GM19035 (cell line): ENCODE measurements at regions not wholly inside any gene's neighbourhood (a gene's known extent, or its start where the extent isn't known, plus 50 kb on each side); places are given as distances from the start of the nearest gene placed in this dataset.

Experiments used
- ATAC-seq: cut with Tn5 transposase; IDR thresholded peaks from one replicate; pipeline ENCODE4 v1.9.1; 2021; ENCODE audit not compliant: unreplicated experiment

DNA sequence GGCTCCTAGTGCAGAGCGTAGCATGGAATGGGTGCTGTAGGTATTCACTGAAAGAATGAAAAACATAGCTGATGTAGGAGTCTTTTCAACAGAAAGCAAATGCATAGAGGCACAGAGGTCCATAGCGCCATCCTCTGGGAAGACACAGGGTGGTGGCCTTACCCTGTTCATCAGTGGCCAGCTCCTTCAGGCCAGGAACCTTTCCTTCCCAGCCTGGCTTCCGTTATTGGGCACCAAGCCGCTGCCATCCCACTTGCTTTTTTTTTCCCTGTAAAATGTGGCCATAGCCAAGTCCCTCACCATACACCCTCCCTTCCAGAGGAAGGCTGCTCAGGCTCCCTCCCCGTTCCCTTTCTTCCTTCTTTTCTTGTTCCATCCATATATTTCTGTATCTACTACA is 118.1 kb downstream of the ZNF621 start:
- no peak for ATAC-seq

DNA sequence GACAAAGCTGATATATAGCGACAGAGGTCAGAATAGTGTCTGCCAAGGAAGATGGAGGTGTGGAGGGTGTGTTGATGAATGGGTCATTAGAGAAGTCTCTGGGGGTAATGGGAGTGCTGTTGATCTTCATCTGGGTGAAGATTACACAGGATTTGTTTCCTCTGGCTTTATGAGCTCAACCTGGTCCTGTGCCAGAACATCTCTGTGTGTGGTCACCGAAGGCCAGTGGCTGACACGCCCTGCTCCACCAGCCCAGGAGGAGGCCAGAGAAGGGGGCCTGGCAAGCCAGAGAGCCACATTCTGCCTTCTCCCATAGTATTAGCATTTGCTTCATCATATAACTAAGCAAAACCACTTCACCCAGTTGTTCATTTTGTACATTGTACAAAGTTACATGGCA is 121.1 kb downstream of the ZNF621 start:
- ATAC-seq = no peak

DNA sequence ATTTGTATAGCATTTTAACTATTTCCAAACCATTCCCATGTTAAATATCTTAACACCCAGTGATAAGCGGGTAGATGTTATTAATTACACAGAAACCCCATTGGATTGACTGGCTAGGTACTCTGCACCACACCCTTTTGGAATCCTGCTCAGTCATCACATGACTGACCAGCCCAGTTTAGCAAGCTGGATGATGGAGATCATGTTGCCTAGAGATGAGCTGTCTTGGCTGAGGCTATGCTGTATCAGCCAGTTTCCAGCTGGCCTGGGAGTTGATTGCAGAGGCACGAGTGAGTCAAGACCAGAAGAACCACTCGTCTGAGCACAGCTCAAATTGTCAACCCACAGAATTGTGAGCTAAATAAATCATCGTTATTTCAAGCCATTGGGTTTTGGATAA is 124.6 kb downstream of the ZNF621 start:
- no peak for ATAC-seq

DNA sequence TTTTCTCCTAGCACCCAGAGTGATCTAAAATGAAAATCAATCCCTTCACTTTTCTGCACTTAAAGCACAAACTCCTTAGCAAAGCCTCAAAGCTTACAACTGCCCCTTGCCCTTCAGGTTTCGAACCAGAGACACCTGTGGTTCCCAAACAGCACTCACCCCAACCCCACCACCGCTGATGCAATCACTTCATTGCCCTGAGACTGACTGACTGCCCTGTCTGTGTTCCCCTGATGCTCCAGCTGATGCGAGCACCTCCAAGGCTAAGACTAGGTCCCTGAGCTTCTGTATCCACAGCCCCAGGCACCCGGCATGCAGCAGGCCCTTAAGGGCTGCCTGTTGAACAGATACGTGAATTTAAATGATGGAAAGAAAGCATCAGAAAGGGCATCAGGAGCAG is 127.3 kb downstream of the ZNF621 start:
- no peak for ATAC-seq

DNA sequence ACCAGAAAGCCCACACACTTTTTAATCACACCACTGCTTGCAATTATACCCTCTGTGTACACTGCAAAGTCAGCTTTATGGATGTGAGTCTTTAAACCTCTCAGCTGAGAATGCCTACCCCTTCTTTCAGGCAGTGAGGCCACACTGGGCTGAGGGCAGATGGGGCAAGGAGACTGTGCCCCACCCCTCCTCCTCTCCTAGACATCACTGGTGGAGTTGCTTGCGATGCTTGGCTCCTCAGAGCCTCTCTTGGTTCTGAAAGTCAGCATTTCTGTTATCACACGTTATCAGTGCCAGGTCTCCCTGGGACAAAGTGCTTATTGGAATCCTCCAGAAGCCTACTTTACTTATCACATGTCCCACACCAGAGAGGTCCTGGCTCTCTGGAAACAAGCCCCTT is 128.2 kb downstream of the ZNF621 start:
- ATAC-seq = no peak

DNA sequence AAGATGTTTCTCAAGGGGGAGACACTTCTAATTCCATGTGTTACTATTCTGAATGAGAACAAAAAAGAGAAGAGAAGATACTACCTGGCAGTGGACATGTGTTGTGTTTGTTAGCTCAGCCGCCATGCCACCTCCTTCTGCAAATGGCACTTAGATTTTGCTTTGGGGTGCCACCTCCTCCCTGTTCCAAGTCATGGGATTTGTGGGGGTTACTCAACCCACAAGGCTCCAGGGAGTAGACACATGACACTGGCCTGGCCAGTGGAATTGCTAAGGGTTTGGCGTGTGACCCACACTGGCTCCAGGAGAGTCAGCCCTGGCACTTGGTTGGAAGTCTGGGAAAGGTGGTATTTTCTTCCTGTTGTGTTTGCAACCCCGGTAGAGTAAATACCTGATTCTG is 129.1 kb downstream of the ZNF621 start:
- no peak for ATAC-seq

DNA sequence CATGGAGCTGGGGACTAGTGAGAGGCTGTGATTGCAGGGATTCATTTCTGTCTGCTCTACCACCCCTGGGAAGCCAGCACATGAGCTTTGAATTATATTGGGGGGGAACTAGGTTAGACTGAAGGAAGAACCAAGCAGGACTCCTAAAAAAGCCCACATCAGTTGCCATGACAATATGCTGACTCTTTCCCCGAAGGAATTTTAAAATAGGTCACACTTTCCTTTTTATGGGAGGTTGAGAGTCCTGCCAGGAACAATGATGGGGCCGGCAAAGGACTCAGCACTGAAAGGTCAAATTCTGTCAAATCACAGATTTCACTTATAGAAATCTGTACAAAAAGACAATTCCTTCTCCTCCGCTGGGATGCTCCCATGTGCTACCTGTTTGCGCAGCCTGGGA is 130.8 kb downstream of the ZNF621 start:
- no peak for ATAC-seq

DNA sequence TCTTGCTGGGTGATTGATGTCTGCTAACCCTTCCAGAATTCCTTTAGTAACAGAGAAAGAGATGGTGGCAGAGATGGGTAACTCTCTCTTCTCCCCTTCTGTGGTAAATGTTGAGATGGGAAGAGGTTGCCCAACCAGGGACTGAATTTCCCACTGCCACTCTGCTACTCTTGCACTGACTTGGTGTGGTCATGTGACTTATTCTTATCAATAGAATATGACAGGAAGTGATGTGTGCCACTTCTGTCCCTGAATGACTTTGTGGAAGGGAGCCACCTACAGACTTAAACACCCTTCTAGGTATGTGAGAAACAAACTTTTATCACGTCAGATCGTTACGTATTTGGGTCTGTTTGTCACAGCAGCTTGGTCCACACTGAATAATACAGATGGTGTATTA is 132.9 kb downstream of the ZNF621 start:
- no peak for ATAC-seq

DNA sequence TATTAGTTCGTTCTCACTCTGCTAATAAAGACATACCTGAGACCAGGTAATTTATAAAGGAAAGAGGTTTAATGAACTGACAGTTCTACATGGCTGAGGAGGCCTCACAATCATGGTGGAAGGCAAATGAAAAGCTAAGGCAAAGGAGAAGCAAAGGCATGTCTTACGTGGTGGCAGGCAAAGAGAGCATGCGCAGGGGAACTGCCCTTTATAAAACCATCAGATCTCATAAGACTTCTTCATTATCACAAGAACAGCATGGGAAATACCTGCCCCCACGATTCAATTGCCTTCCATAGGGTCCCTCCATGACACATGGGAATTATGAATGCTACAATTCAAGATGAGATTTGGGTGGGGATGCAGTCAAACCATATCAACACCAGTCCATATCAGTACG is 133.5 kb downstream of the ZNF621 start:
- ATAC-seq = no peak

DNA sequence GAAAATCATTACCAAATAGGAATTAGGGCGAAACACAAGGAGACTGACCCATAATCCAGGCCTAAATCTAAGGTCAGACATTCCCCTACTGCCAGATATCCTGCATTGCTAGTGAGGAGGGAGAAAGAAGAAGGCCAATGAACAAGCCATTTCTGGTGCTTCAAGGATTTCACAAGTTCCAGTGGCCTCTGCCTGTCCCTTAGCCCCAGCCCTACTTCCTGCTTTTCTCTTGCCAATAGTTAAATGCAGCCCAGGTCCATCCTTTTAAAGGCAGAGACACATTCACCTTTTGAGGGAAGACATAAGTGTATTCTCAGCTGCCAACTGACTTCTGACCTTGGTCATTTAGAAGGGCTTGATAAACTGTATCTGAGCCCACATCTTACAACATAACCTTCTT is 135.8 kb downstream of the ZNF621 start:
- ATAC-seq = no peak

DNA sequence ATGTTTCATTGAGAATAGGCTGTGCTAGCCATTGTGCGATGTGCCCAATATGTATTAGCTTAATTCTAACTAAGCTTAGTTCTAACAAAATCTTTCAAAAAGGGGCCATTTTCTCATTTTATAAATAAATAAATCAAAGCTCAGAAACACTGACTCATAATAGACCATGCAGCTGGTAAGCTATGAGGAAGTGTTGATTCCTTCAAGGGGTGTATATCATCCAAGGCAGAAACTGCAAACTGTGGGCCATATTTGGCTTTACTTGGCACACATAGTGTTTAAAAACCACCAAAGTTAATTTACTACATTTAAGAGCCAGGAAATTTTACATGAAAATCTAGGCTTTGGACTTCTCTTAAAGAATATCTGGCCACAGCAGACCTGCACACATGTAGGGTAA is 136.5 kb downstream of the ZNF621 start:
- no peak for ATAC-seq

DNA sequence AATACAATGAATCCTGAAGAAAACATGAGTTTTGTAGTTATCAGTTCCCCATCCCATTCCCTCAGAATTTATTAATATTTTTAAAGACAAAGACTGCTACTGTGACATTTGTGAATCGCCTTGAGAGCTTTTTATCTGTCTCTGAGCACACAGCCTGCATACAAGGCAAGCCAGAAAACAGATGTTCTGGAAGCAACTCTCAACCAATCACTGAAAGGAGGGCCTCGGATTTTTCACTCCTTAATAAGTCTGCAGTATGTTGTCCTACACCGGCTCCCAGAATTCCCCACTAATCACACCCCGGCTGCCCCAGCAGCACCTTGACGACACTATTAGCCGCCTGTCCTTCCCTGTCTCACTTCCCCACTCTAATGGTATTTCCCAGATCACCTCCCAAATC is 138.5 kb downstream of the ZNF621 start:
- no peak for ATAC-seq

DNA sequence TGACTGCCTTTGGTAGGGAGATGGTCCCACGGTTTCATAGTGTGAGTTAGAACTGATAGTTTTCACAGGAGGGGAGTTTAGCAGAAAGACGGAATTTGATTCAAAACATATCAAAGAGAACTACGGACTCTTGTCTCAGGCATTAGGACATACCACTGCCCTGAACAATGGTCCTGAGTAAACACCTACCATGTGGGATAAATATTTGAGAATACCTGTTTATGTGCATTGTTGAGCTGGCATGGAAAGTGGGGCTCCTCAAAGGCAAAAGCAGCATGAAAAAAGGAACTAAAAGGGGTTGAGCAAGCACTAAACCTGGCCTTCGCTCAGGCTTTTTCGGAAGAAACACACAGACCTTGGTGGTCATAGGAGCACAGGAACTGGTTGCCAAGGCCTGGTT is 144.4 kb downstream of the ZNF621 start:
- ATAC-seq = no peak

DNA sequence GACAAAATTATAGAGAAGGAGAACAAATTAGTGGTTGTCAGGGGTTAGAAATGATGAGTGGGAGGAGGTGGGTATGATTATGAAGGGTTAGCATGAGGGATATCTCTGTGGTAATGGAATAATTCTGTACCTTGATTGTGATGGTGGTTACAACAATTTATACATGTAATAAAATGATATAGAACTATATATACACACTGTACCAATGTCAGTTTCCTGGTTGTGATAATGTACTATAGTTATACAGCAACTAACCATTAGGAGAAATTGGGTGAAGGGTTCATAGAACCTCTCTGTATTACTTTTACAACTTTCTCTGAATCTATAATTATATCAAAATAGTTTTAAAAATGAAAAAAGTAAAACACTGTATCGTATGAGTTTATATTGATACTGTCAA is 148.1 kb downstream of the ZNF621 start:
- ATAC-seq = no peak

DNA sequence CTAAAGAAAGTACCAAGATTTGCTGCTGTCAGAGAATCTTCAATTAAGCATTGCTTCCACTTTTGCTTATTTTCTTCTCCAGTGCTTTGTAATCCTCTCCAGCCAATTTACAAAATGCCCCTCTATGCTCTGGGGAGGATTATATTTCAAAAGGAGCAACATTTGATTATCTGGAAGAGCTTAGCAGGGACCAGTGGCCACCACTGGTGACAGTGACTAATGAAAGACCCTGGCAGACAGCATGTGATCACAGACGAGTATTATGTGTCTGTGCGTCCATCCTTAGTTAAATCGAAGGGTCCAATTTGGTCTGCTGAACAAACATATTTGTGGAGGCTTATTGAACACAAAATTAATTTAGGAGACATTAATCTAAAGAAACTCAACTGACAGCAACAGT is 152.6 kb downstream of the ZNF621 start:
- no peak for ATAC-seq

DNA sequence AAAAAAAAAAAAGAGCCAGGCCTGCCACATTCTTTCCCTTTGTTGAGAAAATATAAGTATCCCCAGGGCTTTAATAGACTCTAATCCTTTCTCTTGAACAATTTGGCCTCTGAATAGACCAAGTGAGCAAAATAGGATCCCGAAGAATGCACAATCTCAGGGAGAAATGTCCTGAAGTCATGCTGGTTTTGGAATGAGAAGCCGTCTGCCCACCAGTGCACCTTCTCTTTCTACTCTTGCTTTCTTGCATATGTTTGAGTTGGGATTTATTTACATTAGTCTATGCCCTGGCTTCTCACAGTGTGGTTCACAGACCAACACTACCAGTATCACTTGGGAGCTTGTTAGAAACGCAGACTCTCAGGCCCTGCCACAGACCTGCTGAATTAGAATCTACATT is 153.0 kb downstream of the ZNF621 start:
- ATAC-seq = no peak

DNA sequence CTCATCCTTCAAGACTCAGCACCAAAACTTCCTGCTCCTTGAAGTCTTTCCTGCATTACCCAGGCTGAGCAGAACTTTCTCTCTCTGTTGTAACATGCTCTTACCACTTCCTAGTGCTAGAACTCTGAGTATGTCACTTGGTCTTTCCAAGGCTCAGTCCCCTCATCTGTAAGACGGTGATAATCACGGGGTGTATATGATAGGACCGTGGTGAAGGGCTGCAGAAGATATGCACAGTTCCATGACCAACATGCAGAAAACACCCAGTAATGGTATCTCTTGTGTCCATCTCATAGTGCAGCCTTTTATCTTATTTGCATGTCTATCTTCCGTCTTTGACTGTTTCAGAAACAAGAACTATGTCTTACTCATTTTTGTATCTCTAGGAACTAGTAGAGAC is 154.5 kb downstream of the ZNF621 start:
- no peak for ATAC-seq

DNA sequence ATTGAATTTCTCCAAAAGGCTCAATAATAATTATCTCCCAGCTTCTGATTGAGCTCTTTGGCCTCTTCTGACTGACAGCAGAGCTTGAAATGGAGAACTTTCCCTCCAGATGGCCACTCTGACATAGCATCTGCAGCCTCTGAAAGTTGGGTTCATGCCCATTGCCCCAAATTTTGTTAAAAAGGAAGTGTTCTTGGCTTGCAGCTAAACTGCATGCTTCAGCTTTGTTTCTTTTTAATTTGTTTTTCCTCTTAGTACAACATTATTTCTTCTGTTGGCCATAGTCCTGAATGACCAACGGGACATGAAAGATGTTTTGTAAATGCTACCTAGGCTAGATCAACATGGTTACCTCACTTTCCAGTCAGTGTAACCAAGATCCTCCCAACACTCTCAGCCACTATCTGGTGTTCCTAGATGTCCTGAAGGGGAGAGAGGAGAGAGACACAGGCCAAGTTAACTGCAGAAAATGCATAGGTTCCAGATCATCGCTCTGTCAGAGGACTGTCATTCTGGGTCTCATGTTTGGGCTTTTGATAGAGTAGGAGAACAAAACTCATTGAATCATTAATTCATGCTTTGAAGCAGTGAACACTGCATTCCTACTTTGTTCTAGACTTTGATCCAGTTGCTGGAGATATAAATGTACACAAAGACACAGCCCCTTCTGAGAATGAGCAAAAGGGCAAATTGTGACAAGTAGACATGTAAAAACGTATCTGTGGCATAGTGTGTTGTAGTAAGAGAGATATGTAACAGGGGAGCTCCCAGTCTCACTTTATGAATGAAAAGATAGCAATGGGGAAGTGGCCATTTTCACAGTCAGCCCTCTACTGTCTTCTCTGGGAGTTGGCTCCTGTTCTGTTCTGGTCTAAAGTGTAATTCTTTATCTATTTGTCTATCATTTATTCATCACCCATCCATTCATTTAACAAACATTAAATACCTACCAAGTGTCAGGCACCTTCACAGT is 156.2 kb downstream of the ZNF621 start:
- peak; percentile 56 for ATAC-seq

DNA sequence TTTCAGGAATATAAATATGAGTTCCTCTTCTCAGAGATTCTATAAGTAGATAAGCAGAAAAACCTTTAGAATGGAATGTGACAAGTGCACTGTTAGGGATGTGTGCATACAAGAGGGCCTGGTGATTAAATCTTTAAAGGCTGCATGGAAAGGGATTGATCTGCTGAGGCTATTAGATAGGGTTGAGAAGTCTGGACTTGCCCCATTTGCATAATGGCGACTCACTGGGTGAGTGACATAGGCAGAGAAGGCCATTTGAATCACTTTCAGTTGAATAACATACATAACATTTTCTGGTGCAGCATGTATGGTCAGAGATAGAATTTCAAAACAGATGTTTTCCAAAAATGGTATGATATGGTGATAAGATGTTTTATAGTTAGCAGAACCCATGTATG is 156.9 kb downstream of the ZNF621 start:
- no peak for ATAC-seq

DNA sequence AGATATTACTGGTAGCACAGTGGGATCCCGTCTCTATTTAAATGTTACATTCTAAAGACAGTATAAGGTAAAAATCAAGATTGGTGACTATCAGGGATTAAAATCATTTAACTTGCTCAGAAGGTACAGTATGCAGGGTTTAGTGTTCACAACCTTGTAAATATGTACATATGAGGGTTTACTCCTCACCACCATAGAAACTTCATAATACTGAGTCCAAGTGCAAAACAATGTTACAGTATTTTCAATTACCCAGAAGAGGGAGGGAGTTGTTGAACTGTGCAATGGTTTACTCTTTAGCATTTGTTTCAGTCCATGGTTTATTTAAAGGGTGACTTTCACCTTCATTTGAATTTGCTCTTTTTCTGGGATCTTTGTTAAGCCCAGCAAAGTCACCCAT is 165.1 kb downstream of the ZNF621 start:
- ATAC-seq = no peak

DNA sequence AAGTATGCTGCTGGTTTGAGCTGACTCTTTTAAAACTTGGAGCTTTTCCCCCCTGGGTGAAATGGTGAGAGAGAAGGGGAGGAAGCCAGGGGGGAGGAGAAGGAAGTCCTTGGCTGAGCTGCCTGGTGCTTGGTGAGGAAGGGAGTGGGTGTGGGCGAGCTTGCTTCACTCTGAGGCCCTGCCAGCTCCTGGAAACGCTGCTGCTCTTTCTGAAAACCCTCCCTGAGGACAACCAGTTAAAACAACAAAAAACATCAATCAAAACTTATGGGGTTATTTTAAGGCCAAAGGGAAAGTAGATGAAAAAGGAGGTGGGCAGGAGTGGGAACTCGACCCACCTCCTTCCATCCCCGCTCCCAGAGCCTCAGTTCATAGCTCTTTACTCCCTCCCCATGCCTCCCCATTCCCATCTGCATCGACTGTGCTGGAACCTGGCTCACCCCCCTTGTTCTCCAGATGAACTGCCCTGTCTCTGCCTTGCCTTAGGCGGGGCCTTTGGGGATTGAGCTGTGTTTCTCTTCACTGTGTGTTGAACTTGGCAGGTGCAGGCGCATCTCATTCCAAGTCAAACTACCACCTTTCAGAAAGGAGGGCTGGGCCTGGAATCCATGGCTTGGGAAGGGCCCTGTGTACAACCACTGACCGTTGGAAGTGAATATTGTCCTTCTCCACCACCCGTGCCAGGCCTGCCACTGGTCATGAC is 166.1 kb downstream of the ZNF621 start:
- ATAC-seq = no peak

DNA sequence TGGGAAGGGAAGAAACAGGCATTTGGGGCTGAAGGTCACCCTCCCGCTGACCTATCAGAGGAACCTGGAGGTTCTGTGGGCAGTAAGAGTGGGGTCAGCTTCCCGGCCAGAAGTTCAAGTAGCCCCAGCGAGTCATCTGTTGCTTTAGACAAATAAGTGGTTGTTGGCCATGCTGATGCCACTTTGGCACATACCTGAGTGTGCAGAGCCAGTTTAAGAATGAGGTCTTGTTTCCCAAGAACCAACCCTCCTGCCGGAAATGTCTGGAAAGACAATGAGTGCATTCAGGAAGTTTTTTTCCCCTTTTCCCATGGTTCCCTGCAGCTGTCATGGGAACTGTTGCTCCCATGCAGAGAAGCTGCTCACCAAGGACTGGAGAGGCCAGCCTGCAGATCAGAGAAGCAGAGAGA is 166.7 kb downstream of the ZNF621 start:
- ATAC-seq = no peak
